ENCODE measurements at regions not wholly inside any gene's neighbourhood (a gene's known extent, or its start where the extent isn't known, plus 50 kb on each side); places are given as distances from the start of the nearest gene placed in this dataset.

GRCh38 chr3:110243081-110243480, 828.5 kb upstream of the NECTIN3 start:
- Histone ChIP-seq H3K4me1 (no peaks in the 10 kb centered on the region), H3K27me3 (no peaks in the 10 kb centered on the region), H3K36me3 (no peaks in the 10 kb centered on the region), H3K4me3 (no peak overlapping the region), H3K9me3 (no peaks in the 10 kb centered on the region), H3K27ac (no peak overlapping the region)
- DNase-seq (no peak), ATAC-seq (ENCODE audit: low FRiP score in 2 of 2) (no peak)
- no peak for TF ChIP-seq CTCF (IDR thresholded peaks at IDR 0.05)
- TF ChIP-seq EP300 (IDR thresholded peaks at IDR 0.05): no peak
- no peak for TF ChIP-seq POLR2AphosphoS5 (IDR thresholded peaks at IDR 0.05)
- no peak for TF ChIP-seq POLR2A (IDR thresholded peaks at IDR 0.05)
- WGBS, 2 donors: 79 to 80% methylated on average over 4 of the region's 4 CpGs

- 33 to 42% methylated on average over 2 of the region's 2 CpGs for WGBS, 2 donors
- Histone ChIP-seq H3K4me3 (no peak overlapping the region), H3K36me3 (no peaks in the 10 kb centered on the region), H3K27ac (no peak overlapping the region), H3K27me3 (no peaks in the 10 kb centered on the region), H3K9me3 (no peaks in the 10 kb centered on the region), H3K4me1 (no peaks in the 10 kb centered on the region)
- ATAC-seq (ENCODE audit: low FRiP score in 2 of 2): no peak
- DNase-seq: no peak
- TF ChIP-seq POLR2AphosphoS5 (IDR thresholded peaks at IDR 0.05) (no peak), CTCF (IDR thresholded peaks at IDR 0.05) (no peak), EP300 (IDR thresholded peaks at IDR 0.05) (no peak), POLR2A (IDR thresholded peaks at IDR 0.05) (no peak)
These were observed 824.7 kb upstream of the NECTIN3 start for GRCh38 chr3:110246796-110247376.

- ATAC-seq (ENCODE audit: low FRiP score in 2 of 2) (no peak), DNase-seq (no peak)
- 74 to 92% methylated on average over 1 of the region's 1 CpG for WGBS, 2 donors
- no peak overlapping the region for H3K4me3 ChIP-seq
- no peaks in the 10 kb centered on the region for H3K4me1 ChIP-seq
- H3K27me3 ChIP-seq: no peaks in the 10 kb centered on the region
- no peak for TF ChIP-seq POLR2AphosphoS5 (IDR thresholded peaks at IDR 0.05)
- no peak for TF ChIP-seq CTCF (IDR thresholded peaks at IDR 0.05)
- TF ChIP-seq EP300 (IDR thresholded peaks at IDR 0.05): no peak
- TF ChIP-seq POLR2A (IDR thresholded peaks at IDR 0.05): no peak
- H3K9me3 ChIP-seq: no peaks in the 10 kb centered on the region
- H3K27ac ChIP-seq: no peak overlapping the region
- H3K36me3 ChIP-seq: no peaks in the 10 kb centered on the region
These were observed 823.0 kb upstream of the NECTIN3 start for GRCh38 chr3:110248666-110249065.

- 73 to 77% methylated on average over 2 of the region's 2 CpGs for WGBS, 2 donors
- no peak for TF ChIP-seq POLR2A (IDR thresholded peaks at IDR 0.05)
- no peak for TF ChIP-seq CTCF (IDR thresholded peaks at IDR 0.05)
- no peak for TF ChIP-seq EP300 (IDR thresholded peaks at IDR 0.05)
- TF ChIP-seq POLR2AphosphoS5 (IDR thresholded peaks at IDR 0.05): no peak
- no peak for DNase-seq
- no peak overlapping the region for H3K4me3 ChIP-seq
- no peak for ATAC-seq (ENCODE audit: low FRiP score in 2 of 2)
- H3K27me3 ChIP-seq: no peaks in the 10 kb centered on the region
- H3K4me1 ChIP-seq: no peaks in the 10 kb centered on the region
- H3K36me3 ChIP-seq: no peaks in the 10 kb centered on the region
- H3K27ac ChIP-seq: no peak overlapping the region
- no peaks in the 10 kb centered on the region for H3K9me3 ChIP-seq
These were observed 817.8 kb upstream of the NECTIN3 start for GRCh38 chr3:110253794-110254193.

GRCh38 chr3:110254591-110254990, 817.0 kb upstream of the NECTIN3 start:
- Histone ChIP-seq H3K27me3 (no peaks in the 10 kb centered on the region), H3K27ac (no peak overlapping the region), H3K4me3 (no peak overlapping the region), H3K9me3 (no peaks in the 10 kb centered on the region), H3K4me1 (no peaks in the 10 kb centered on the region), H3K36me3 (no peaks in the 10 kb centered on the region)
- WGBS, 2 donors: 88 to 95% methylated on average over 7 of the region's 7 CpGs
- no peak for DNase-seq
- no peak for ATAC-seq (ENCODE audit: low FRiP score in 2 of 2)
- no peak for TF ChIP-seq EP300 (IDR thresholded peaks at IDR 0.05)
- TF ChIP-seq CTCF (IDR thresholded peaks at IDR 0.05): no peak
- TF ChIP-seq POLR2A (IDR thresholded peaks at IDR 0.05): no peak
- no peak for TF ChIP-seq POLR2AphosphoS5 (IDR thresholded peaks at IDR 0.05)
